PC-3 (cell line): ENCODE measurements at regions not wholly inside any gene's neighbourhood (a gene's known extent, or its start where the extent isn't known, plus 50 kb on each side); places are given as distances from the start of the nearest gene placed in this dataset.

Experiments used
- ATAC-seq: fragments of 200-7000 bp; cut with Tn5 transposase; 2 replicates; pipeline ENCODE4 v1.9.1; 2020; ENCODE audit warnings: mild to moderate bottlenecking, moderate library complexity
- BruUV-seq: library from RNA; stranded (reverse); fragments of 400-500 nt; replicated peaks from 2 replicates; lab custom pipeline; 2021; lab: Mats Ljungman, UMichigan
- CTCF ChIA-PET: fragments of 300-600 bp; sonication (Branson Sonifier 250); formaldehyde crosslinking; loops from one replicate; lab custom pipeline; 2022; ENCODE audit warnings: antibody characterized with exemption; lab: Charles Lee
- POLR2A ChIA-PET: fragments of 300-600 bp; sonication (Branson Sonifier 250); formaldehyde crosslinking; loops from one replicate; lab custom pipeline; 2022; ENCODE audit warnings: antibody characterized with exemption; ENCODE audit not compliant: unreplicated experiment; lab: Charles Lee
- DNase-seq: peaks from one replicate; pipeline ENCODE4 v3.0.0-alpha.2; 2015
- H2AFZ ChIP-seq: fragments of 300-600 bp; sonication (generic); 2 replicates; pipeline ENCODE4 v1.6.0; 2016; ENCODE audit warnings: antibody characterized with exemption, low read length
- H3F3A ChIP-seq: fragments of 300-600 bp; sonication (generic); one replicate; pipeline ENCODE4 v1.6.0; 2017; ENCODE audit warnings: antibody characterized with exemption, low read length, control low read depth, mild to moderate bottlenecking; ENCODE audit not compliant: unreplicated experiment
- H3K27ac ChIP-seq: fragments of 300-600 bp; sonication (generic); 2 replicates; pipeline ENCODE4 v1.5.1; 2016; ENCODE audit warnings: mild to moderate bottlenecking, low read length
- H3K27me3 ChIP-seq: fragments of 300-600 bp; sonication (generic); 2 replicates; pipeline ENCODE4 v1.6.1; 2016; ENCODE audit warnings: low read length, mixed read lengths
- H3K36me3 ChIP-seq: fragments of 300-600 bp; sonication (generic); 2 replicates; pipeline ENCODE4 v1.6.1; 2016; ENCODE audit warnings: low read depth, mixed run types, low read length, mixed read lengths
- H3K4me1 ChIP-seq: fragments of 300-600 bp; sonication (generic); 2 replicates; pipeline ENCODE4 v1.5.1; 2016; ENCODE audit warnings: low read length; ENCODE audit not compliant: insufficient read depth
- H3K4me2 ChIP-seq: fragments of 300-600 bp; sonication (generic); 2 replicates; pipeline ENCODE4 v1.6.0; 2016; ENCODE audit warnings: low read length
- H3K4me3 ChIP-seq: fragments of 300-600 bp; sonication (generic); 2 replicates; pipeline ENCODE4 v1.5.1; 2016; ENCODE audit warnings: mild to moderate bottlenecking, low read length, mixed read lengths
- H3K79me2 ChIP-seq: fragments of 300-600 bp; sonication (generic); 2 replicates; pipeline ENCODE4 v1.6.1; 2017; ENCODE audit warnings: low read length, mixed read lengths
- H3K9ac ChIP-seq: fragments of 300-600 bp; sonication (generic); 2 replicates; pipeline ENCODE4 v1.6.0; 2016; ENCODE audit warnings: mild to moderate bottlenecking, low read length
- H3K9me2 ChIP-seq: fragments of 300-600 bp; sonication (generic); replicated peaks from 2 replicates; pipeline ENCODE4 v1.6.1; 2016; ENCODE audit warnings: mixed run types, low read length, mixed read lengths
- H3K9me3 ChIP-seq: fragments of 300-600 bp; sonication (generic); 2 replicates; pipeline ENCODE4 v1.6.1; 2016; ENCODE audit warnings: low read length, mixed read lengths
- H4K20me1 ChIP-seq: fragments of 300-600 bp; sonication (generic); 2 replicates; pipeline ENCODE4 v1.6.1; 2016; ENCODE audit warnings: low read length, mixed read lengths
- EZH2 ChIP-seq: fragments of 300-600 bp; sonication (generic); IDR thresholded peaks from one replicate; pipeline ENCODE4 v1.6.1; 2017; ENCODE audit warnings: antibody characterized with exemption, mild to moderate bottlenecking, low read length; ENCODE audit not compliant: unreplicated experiment
- EZH2phosphoT487 ChIP-seq: fragments of 300-600 bp; sonication (generic); IDR thresholded peaks from 2 replicates; pipeline ENCODE4 v1.6.1; 2018; ENCODE audit warnings: mild to moderate bottlenecking, antibody characterized with exemption, low read length, borderline replicate concordance
- intact Hi-C: fragments of 100-400 bp; cut with micrococcal nuclease; formaldehyde crosslinking; loops from 2 replicates; pipeline ENCODE4 v1.9.0; 2023
- TF ChIP-seq, protein P1 (sequence below): fragments of 300-600 bp; sonication (generic); conservative IDR thresholded peaks from 2 replicates; pipeline ENCODE4 v1.5.1; 2017; ENCODE audit warnings: antibody characterized with exemption, low read depth, mild to moderate bottlenecking, low read length

DNA sequence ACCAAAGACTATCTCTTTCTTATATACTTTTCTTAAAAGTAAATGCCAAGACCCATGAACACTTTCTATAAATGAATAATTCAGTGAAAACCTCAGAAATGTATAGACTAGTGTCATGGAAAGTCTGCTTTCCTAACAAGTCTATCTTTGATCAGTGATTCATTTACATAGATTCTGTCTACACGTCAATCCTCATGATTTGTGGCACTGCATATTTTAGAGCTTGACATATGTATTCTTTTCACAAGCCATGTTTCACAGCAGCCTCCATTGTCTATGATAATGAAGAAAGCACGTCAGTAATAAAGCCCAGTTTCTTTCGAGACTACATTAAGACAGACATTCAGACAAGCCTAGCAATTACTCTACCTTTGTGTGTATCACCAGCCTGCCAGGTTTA, 486.6 kb downstream of the IRS1 start:
- TF ChIP-seq EZH2: no peak
- TF ChIP-seq, protein P1, sequence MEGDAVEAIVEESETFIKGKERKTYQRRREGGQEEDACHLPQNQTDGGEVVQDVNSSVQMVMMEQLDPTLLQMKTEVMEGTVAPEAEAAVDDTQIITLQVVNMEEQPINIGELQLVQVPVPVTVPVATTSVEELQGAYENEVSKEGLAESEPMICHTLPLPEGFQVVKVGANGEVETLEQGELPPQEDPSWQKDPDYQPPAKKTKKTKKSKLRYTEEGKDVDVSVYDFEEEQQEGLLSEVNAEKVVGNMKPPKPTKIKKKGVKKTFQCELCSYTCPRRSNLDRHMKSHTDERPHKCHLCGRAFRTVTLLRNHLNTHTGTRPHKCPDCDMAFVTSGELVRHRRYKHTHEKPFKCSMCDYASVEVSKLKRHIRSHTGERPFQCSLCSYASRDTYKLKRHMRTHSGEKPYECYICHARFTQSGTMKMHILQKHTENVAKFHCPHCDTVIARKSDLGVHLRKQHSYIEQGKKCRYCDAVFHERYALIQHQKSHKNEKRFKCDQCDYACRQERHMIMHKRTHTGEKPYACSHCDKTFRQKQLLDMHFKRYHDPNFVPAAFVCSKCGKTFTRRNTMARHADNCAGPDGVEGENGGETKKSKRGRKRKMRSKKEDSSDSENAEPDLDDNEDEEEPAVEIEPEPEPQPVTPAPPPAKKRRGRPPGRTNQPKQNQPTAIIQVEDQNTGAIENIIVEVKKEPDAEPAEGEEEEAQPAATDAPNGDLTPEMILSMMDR: no peak
- no peak for TF ChIP-seq EZH2phosphoT487
- ChIA-PET CTCF (no interaction called here), POLR2A (no interaction called here)
- H3K4me1 ChIP-seq: no peaks in the 10 kb centered on the region
- no peaks in the 10 kb centered on the region for H3K36me3 ChIP-seq
- BruUV-seq: no TSS peak
- ATAC-seq (no peak), DNase-seq (no peak)
- no peaks in the 10 kb centered on the region for H3F3A ChIP-seq
- H3K9me3 ChIP-seq: no peaks in the 10 kb centered on the region
- intact Hi-C loops: no loop called here
- H3K79me2 ChIP-seq: no peaks in the 10 kb centered on the region
- H3K27ac ChIP-seq: no peak overlapping the region
- no peaks in the 10 kb centered on the region for H4K20me1 ChIP-seq
- no peak overlapping the region for H2AFZ ChIP-seq
- H3K27me3 ChIP-seq: no peaks in the 10 kb centered on the region
- H3K4me2 ChIP-seq: no peak overlapping the region
- H3K4me3 ChIP-seq: no peak overlapping the region
- H3K9ac ChIP-seq: no peak overlapping the region
- no peaks in the 10 kb centered on the region for H3K9me2 ChIP-seq

DNA sequence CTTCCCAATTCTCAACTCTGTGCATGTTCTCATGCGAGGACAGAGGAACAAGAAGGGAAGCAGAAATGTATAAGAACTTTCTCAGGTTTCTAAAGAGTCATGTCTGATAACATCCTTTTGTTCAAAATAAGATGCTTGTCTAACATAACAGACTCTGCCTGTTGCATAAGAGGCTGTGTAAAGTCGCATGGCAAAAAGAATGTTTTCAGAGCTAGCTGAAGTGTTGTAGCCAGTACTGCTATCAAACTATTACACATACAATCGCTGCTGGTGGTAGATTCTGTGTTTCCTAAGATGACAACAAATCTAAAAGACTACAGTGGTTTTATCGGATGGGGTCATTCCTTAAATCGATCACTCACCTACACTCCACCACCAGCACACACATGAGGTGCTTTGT, 487.5 kb downstream of the IRS1 start:
- Histone ChIP-seq H3F3A (no peaks in the 10 kb centered on the region), H3K4me3 (no peak overlapping the region), H3K4me2 (no peak overlapping the region), H3K9me3 (no peaks in the 10 kb centered on the region), H3K79me2 (no peaks in the 10 kb centered on the region), H3K27ac (no peak overlapping the region), H4K20me1 (no peaks in the 10 kb centered on the region), H3K27me3 (no peaks in the 10 kb centered on the region), H2AFZ (no peak overlapping the region), H3K4me1 (no peaks in the 10 kb centered on the region), H3K36me3 (no peaks in the 10 kb centered on the region), H3K9ac (no peak overlapping the region), H3K9me2 (no peaks in the 10 kb centered on the region)
- POLR2A ChIA-PET: no interaction called here
- DNase-seq (no peak), ATAC-seq (no peak)
- no TSS peak for BruUV-seq
- CTCF ChIA-PET: no interaction called here
- intact Hi-C loops: no loop called here
- TF ChIP-seq, protein P1: no peak

GRCh38 chr2:226310146-226310545, 489.5 kb downstream of the IRS1 start:
- H3K4me2 ChIP-seq: no peak overlapping the region
- no peaks in the 10 kb centered on the region for H3K9me2 ChIP-seq
- no peaks in the 10 kb centered on the region for H3K79me2 ChIP-seq
- no peaks in the 10 kb centered on the region for H4K20me1 ChIP-seq
- POLR2A ChIA-PET: no interaction called here
- no peak overlapping the region for H2AFZ ChIP-seq
- intact Hi-C loops: no loop called here
- CTCF ChIA-PET: no interaction called here
- no peak overlapping the region for H3K27ac ChIP-seq
- H3K4me1 ChIP-seq: no peaks in the 10 kb centered on the region
- no TSS peak for BruUV-seq
- H3K9ac ChIP-seq: no peak overlapping the region
- DNase-seq (no peak), ATAC-seq (no peak)
- H3K9me3 ChIP-seq: no peaks in the 10 kb centered on the region
- no peaks in the 10 kb centered on the region for H3K27me3 ChIP-seq
- no peak overlapping the region for H3K4me3 ChIP-seq
- H3F3A ChIP-seq: no peaks in the 10 kb centered on the region
- TF ChIP-seq EZH2: no peak
- TF ChIP-seq, protein P1: no peak
- no peak for TF ChIP-seq EZH2phosphoT487
- no peaks in the 10 kb centered on the region for H3K36me3 ChIP-seq
